H1 (cell line): ENCODE measurements at regions not wholly inside any gene's neighbourhood (a gene's known extent, or its start where the extent isn't known, plus 50 kb on each side); places are given as distances from the start of the nearest gene placed in this dataset.

Experiments used
- CTCF ChIA-PET: fragments of 300-600 bp; sonication (Branson Sonifier 250); formaldehyde crosslinking; loops from one replicate; lab custom pipeline; 2021; ENCODE audit not compliant: partially characterized antibody; lab: Charles Lee
- POLR2A ChIA-PET: fragments of 300-600 bp; sonication (Branson Sonifier 250); formaldehyde crosslinking; loops from one replicate; lab custom pipeline; 2021; ENCODE audit warnings: inconsistent platforms; ENCODE audit not compliant: partially characterized antibody; lab: Charles Lee
- DNase-seq, 2 experiments: peaks; one replicate each; pipeline versions ENCODE4 v3.0.0 to v3.0.0-alpha.2; 2010 to 2022; ENCODE audit warnings: low spot score in 2 of 2, low read depth in 1 of 2, mixed read lengths in 1 of 2
- FAIRE-seq: peaks from 2 replicates; lab custom pipeline; 2011; peaks lifted over from hg19 to GRCh38; lab: Jason Lieb, UNC
- H2AFZ ChIP-seq: 2 replicates; pipeline ENCODE4 v1.8.1; 2012; ENCODE audit warnings: low read length, inconsistent platforms
- H2AK5ac ChIP-seq: 2 replicates; pipeline ENCODE4 v1.6.1; 2013; ENCODE audit warnings: low read depth, low read length
- H2BK120ac ChIP-seq: replicated peaks from 2 replicates; pipeline ENCODE3; 2013; ENCODE audit warnings: low read depth, low read length, inconsistent platforms
- H2BK12ac ChIP-seq: 2 replicates; pipeline ENCODE4 v1.6.1; 2013; ENCODE audit warnings: low read depth, low read length
- H2BK15ac ChIP-seq: 2 replicates; pipeline ENCODE4 v1.6.1; 2013; ENCODE audit warnings: low read length
- H2BK20ac ChIP-seq: 2 replicates; pipeline ENCODE4 v1.6.1; 2013; ENCODE audit warnings: low read length
- H2BK5ac ChIP-seq: 2 replicates; pipeline ENCODE4 v1.6.1; 2013; ENCODE audit warnings: low read depth, low read length
- H3K14ac ChIP-seq: 2 replicates; pipeline ENCODE4 v1.6.1; 2013; ENCODE audit warnings: inconsistent platforms; ENCODE audit not compliant: insufficient read length
- H3K18ac ChIP-seq: 2 replicates; pipeline ENCODE4 v1.6.1; 2013; ENCODE audit warnings: low read length; ENCODE audit errors: extremely low read depth
- H3K23ac ChIP-seq: 2 replicates; pipeline ENCODE4 v1.6.1; 2013; ENCODE audit warnings: inconsistent platforms; ENCODE audit not compliant: insufficient read length
- H3K23me2 ChIP-seq: 2 replicates; pipeline ENCODE4 v1.6.1; 2013; ENCODE audit warnings: low read depth, low read length
- H3K27ac ChIP-seq: 2 replicates; pipeline ENCODE4 v1.6.1; 2011; ENCODE audit warnings: low read depth, low read length, inconsistent platforms
- H3K27me3 ChIP-seq, 4 experiments: replicated peaks in 1 of 4; 1 replicate in 1 of 4; 2 replicates in 3 of 4; pipeline versions ENCODE4 v1.6.1 to v1.8.1; 2011 to 2013; ENCODE audit warnings: low read length in 3 of 4, mild to moderate bottlenecking in 3 of 4, inconsistent platforms in 2 of 4, mixed read lengths in 2 of 4, moderate library complexity in 1 of 4; ENCODE audit not compliant: control insufficient read depth in 3 of 4, insufficient read depth in 3 of 4; ENCODE audit errors: extremely low read depth in 1 of 4
- H3K36me3 ChIP-seq, 4 experiments: 2 replicates each; pipeline versions ENCODE4 v1.6.1 to v1.8.1; 2011 to 2013; ENCODE audit warnings: mild to moderate bottlenecking in 4 of 4, low read length in 3 of 4, moderate library complexity in 2 of 4, control low read depth in 1 of 4, inconsistent platforms in 1 of 4; ENCODE audit not compliant: insufficient read depth in 4 of 4, control insufficient read depth in 2 of 4
- H3K4ac ChIP-seq: replicated peaks from 2 replicates; pipeline ENCODE3; 2013; ENCODE audit warnings: low read length, low read depth, mixed read lengths, inconsistent platforms; ENCODE audit not compliant: insufficient read length
- H3K4me1 ChIP-seq, 4 experiments: replicated peaks in 1 of 4; 1 replicate in 1 of 4; 2 replicates in 3 of 4; pipeline versions ENCODE4 v1.6.1 to v1.8.1; 2011 to 2013; ENCODE audit warnings: low read length in 3 of 4, inconsistent platforms in 2 of 4, mixed read lengths in 1 of 4; ENCODE audit not compliant: insufficient read depth in 4 of 4, control insufficient read depth in 3 of 4
- H3K4me2 ChIP-seq, 2 experiments: 2 replicates each; pipeline versions ENCODE4 v1.6.1 to v1.8.1; 2011 to 2013; ENCODE audit warnings: low read depth in 2 of 2, low read length in 2 of 2, control low read depth in 1 of 2, inconsistent platforms in 1 of 2, mild to moderate bottlenecking in 1 of 2; ENCODE audit not compliant: insufficient read depth in 1 of 2
- H3K4me3 ChIP-seq, 4 experiments: fragments of 200-600, 300-600 bp in 1 of 4; sonication (generic), shearing (Covaris generic), sonication (Bioruptor Twin) in 1 of 4; 2 replicates each; pipeline versions ENCODE4 v1.5.1 to v1.8.1; 2011 to 2016; ENCODE audit warnings: low read length in 4 of 4, low read depth in 3 of 4, control low read depth in 2 of 4, inconsistent platforms in 2 of 4, mild to moderate bottlenecking in 2 of 4, mixed read lengths in 1 of 4, moderate library complexity in 1 of 4; ENCODE audit not compliant: insufficient read depth in 2 of 4; ENCODE audit errors: extremely low read depth in 1 of 4
- H3K56ac ChIP-seq: replicated peaks from 2 replicates; pipeline ENCODE3; 2013; ENCODE audit warnings: low read depth, mild to moderate bottlenecking, mixed read lengths, low read length, inconsistent platforms; ENCODE audit not compliant: insufficient read length
- H3K79me1 ChIP-seq: 2 replicates; pipeline ENCODE4 v1.6.1; 2013; ENCODE audit warnings: low read depth, low read length, control low read depth
- H3K79me2 ChIP-seq, 2 experiments: 2 replicates each; pipeline versions ENCODE4 v1.6.1 to v1.8.1; 2012 to 2013; ENCODE audit warnings: low read length in 2 of 2, mild to moderate bottlenecking in 2 of 2, inconsistent platforms in 1 of 2; ENCODE audit not compliant: insufficient read depth in 2 of 2, control insufficient read depth in 1 of 2
- H3K9ac ChIP-seq, 4 experiments: replicated peaks in 1 of 4; 1 replicate in 1 of 4; 2 replicates in 3 of 4; pipeline versions ENCODE4 v1.6.1 to v1.8.1; 2011 to 2013; ENCODE audit warnings: low read depth in 3 of 4, low read length in 3 of 4, control low read depth in 2 of 4, mild to moderate bottlenecking in 2 of 4, moderate library complexity in 2 of 4, inconsistent platforms in 1 of 4; ENCODE audit errors: extremely low read depth in 1 of 4
- H3K9me3 ChIP-seq, 2 experiments: 2 replicates each; pipeline versions ENCODE4 v1.6.1 to v1.8.1; 2012 to 2013; ENCODE audit warnings: mild to moderate bottlenecking in 2 of 2, moderate library complexity in 2 of 2, control low read depth in 1 of 2, inconsistent platforms in 1 of 2, low read depth in 1 of 2, low read length in 1 of 2, mixed read lengths in 1 of 2; ENCODE audit not compliant: insufficient read depth in 2 of 2
- H4K20me1 ChIP-seq, 2 experiments: replicated peaks in 1 of 2; 2 replicates each; pipeline versions ENCODE3 to v1.8.1; 2011 to 2013; ENCODE audit warnings: inconsistent platforms in 2 of 2, low read length in 2 of 2, mild to moderate bottlenecking in 1 of 2; ENCODE audit not compliant: insufficient read depth in 2 of 2, control insufficient read depth in 1 of 2
- H4K5ac ChIP-seq: 2 replicates; pipeline ENCODE4 v1.6.1; 2013; ENCODE audit warnings: low read length, low read depth, mixed read lengths, inconsistent platforms; ENCODE audit not compliant: insufficient read length
- H4K8ac ChIP-seq: 2 replicates; pipeline ENCODE4 v1.8.0; 2013; ENCODE audit warnings: mild to moderate bottlenecking, moderate library complexity, low read length, inconsistent platforms; ENCODE audit not compliant: insufficient read depth; ENCODE audit errors: extremely low read depth
- H4K91ac ChIP-seq: replicated peaks from 2 replicates; pipeline ENCODE3; 2013; ENCODE audit warnings: low read length, mixed read lengths, inconsistent platforms; ENCODE audit not compliant: insufficient read length
- POU5F1 ChIP-seq: IDR thresholded peaks from 2 replicates; pipeline ENCODE4 v1.6.1; 2011; ENCODE audit warnings: low read depth, mild to moderate bottlenecking, low read length, moderate library complexity
- WGBS, 2 experiments: shearing (Covaris generic) in 1 of 2; methylation state at CpG; one replicate each; pipeline versions ENCODE4 v1.1.6 to v1.1.7; 2013 to 2015; ENCODE audit warnings: low lambda C conversion rate in 2 of 2, mixed read lengths in 2 of 2, inconsistent platforms in 1 of 2, low coverage in 1 of 2, missing lambda C conversion rate in 1 of 2; ENCODE audit not compliant: insufficient replicate concordance in 2 of 2, insufficient coverage in 1 of 2, insufficient read length in 1 of 2; ENCODE audit errors: extremely low coverage in 1 of 2, missing lambda C conversion rate in 1 of 2; 5-methylcytosine and 5-hydroxymethylcytosine counted together

DNA sequence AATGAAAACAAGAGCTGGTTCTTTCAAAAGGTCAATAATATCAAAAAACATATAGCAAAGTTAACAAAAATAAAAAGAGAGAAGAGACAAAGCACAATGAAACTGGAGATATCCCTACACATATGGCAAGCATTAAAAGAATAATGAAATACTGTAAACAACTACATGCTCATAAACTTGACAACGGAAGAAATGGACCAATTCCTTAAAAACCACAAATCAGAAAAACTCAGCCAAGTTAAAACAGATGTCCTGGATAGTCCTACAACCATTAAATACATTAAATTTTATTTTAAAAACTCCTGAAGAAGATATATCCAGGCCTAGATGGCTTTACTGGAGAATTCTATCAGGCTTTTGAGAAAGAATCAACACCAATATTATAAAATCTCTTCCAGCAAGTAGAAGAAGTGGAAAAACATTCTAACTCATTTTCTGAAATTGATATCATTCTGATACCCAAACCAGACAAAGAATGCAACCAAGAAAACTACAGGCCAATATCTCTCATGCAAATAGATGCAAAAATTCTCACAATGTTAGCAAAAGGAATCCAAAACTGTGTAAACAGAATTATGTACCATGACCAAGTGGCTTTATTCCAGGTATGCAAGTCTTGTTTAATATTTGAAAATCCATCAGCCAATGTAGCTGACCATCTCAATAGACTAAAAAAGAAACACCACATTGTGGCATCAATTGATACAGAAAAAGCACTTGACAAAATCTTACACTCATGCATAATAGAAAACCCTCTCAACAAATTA, 56.1 kb upstream of the LRRC7 start:
- Histone ChIP-seq H2BK120ac (no peak overlapping the region), H3K23me2 (no peaks in the 10 kb centered on the region), H2BK5ac (no peak overlapping the region), H4K20me1 (no peaks in the 10 kb centered on the region), H3K4me1 (no peaks in the 10 kb centered on the region), H3K9me3 (no peaks in the 10 kb centered on the region), H3K79me1 (no peaks in the 10 kb centered on the region), H3K9ac (no peak overlapping the region), H2AK5ac (no peak overlapping the region), H3K79me2 (no peaks in the 10 kb centered on the region), H3K56ac (no peak overlapping the region), H3K4me2 (no peak overlapping the region), H4K5ac (no peak overlapping the region), H3K14ac (no peak overlapping the region), H3K4ac (no peak overlapping the region), H3K4me3 (no peak overlapping the region), H2BK12ac (no peak overlapping the region), H3K18ac (no peak overlapping the region), H3K36me3 (no peaks in the 10 kb centered on the region), H2BK15ac (no peak overlapping the region), H4K91ac (no peak overlapping the region), H3K27ac (no peak overlapping the region), H2AFZ (no peak overlapping the region), H3K27me3 (no peaks in the 10 kb centered on the region), H2BK20ac (no peak overlapping the region), H3K23ac (no peak overlapping the region), H4K8ac (no peak overlapping the region)
- ChIA-PET CTCF (no interaction called here), POLR2A (no interaction called here)
- WGBS, 2 experiments = 97% methylated on average over 1 of the region's 1 CpG; no CpG with 5 or more reads in 1 of the 2 experiments
- FAIRE-seq (no peak), DNase-seq (no peak)
- no peak for TF ChIP-seq POU5F1
